Neutrophil (primary cell): ENCODE measurements at regions not wholly inside any gene's neighbourhood (a gene's known extent, or its start where the extent isn't known, plus 50 kb on each side); places are given as distances from the start of the nearest gene placed in this dataset.

Experiments used
- H3K27ac ChIP-seq: fragments of 200-600 bp; sonication (generic); 2 replicates; pipeline ENCODE4 v1.5.1; 2016; ENCODE audit warnings: mild to moderate bottlenecking, moderate library complexity
- H3K27me3 ChIP-seq: fragments of 200-600 bp; sonication (generic); 2 replicates; pipeline ENCODE4 v1.6.0; 2016; ENCODE audit warnings: mild to moderate bottlenecking
- H3K36me3 ChIP-seq: fragments of 200-600 bp; sonication (generic); 2 replicates; pipeline ENCODE4 v1.5.1; 2017
- H3K4me1 ChIP-seq, 2 experiments: fragments of 200-600 bp in 1 of 2; sonication (generic) in 1 of 2; 1 replicate in 1 of 2; 2 replicates in 1 of 2; pipeline versions ENCODE4 v1.5.1 to v1.6.1; 2013 to 2016; ENCODE audit warnings: low read depth in 1 of 2, low read length in 1 of 2, mild to moderate bottlenecking in 1 of 2, moderate library complexity in 1 of 2; ENCODE audit not compliant: control insufficient read depth in 1 of 2, insufficient read depth in 1 of 2
- H3K4me3 ChIP-seq, 2 experiments: fragments of 200-600 bp in 1 of 2; sonication (generic) in 1 of 2; 1 replicate in 1 of 2; 2 replicates in 1 of 2; pipeline ENCODE4 v1.5.1; 2013 to 2016; ENCODE audit warnings: low read depth in 1 of 2, low read length in 1 of 2, mild to moderate bottlenecking in 1 of 2, moderate library complexity in 1 of 2
- H3K9me3 ChIP-seq: fragments of 200-600 bp; sonication (generic); 2 replicates; pipeline ENCODE4 v1.5.1; 2016
- CTCF ChIP-seq: fragments of 200-600 bp; sonication (generic); IDR thresholded peaks from 2 replicates; pipeline ENCODE4 v1.5.1; 2016; ENCODE audit warnings: antibody characterized with exemption

- Histone ChIP-seq H3K36me3 (no peaks in the 10 kb centered on the region), H3K27me3 (no peaks in the 10 kb centered on the region), H3K4me3 (no peak overlapping the region), H3K27ac (no peak overlapping the region), H3K4me1 (no peaks in the 10 kb centered on the region), H3K9me3 (no peaks in the 10 kb centered on the region)
- TF ChIP-seq CTCF: no peak
Observed at GRCh38 chr12:29971446-29971845, 187.7 kb upstream of the TMTC1 start.

- TF ChIP-seq CTCF: no peak
- Histone ChIP-seq H3K4me3 (no peak overlapping the region), H3K4me1 (no peaks in the 10 kb centered on the region), H3K9me3 (no peaks in the 10 kb centered on the region), H3K27ac (no peak overlapping the region), H3K36me3 (no peaks in the 10 kb centered on the region), H3K27me3 (no peaks in the 10 kb centered on the region)
Observed at GRCh38 chr12:29970501-29970900, 186.8 kb upstream of the TMTC1 start.

- no peak overlapping the region for H3K4me3 ChIP-seq
- no peaks in the 10 kb centered on the region for H3K4me1 ChIP-seq
- no peaks in the 10 kb centered on the region for H3K27me3 ChIP-seq
- no peak for TF ChIP-seq CTCF
- no peaks in the 10 kb centered on the region for H3K9me3 ChIP-seq
- no peak overlapping the region for H3K27ac ChIP-seq
- H3K36me3 ChIP-seq: no peaks in the 10 kb centered on the region
Observed at GRCh38 chr12:29962276-29963035, 178.7 kb upstream of the TMTC1 start.

GRCh38 chr12:29961231-29961630 is 177.5 kb upstream of the TMTC1 start:
- no peaks in the 10 kb centered on the region for H3K36me3 ChIP-seq
- no peaks in the 10 kb centered on the region for H3K4me1 ChIP-seq
- H3K9me3 ChIP-seq: no peaks in the 10 kb centered on the region
- H3K4me3 ChIP-seq: no peak overlapping the region
- TF ChIP-seq CTCF: no peak
- H3K27ac ChIP-seq: no peak overlapping the region
- H3K27me3 ChIP-seq: no peaks in the 10 kb centered on the region

- no peaks in the 10 kb centered on the region for H3K4me1 ChIP-seq
- H3K27ac ChIP-seq: no peak overlapping the region
- H3K27me3 ChIP-seq: no peaks in the 10 kb centered on the region
- no peak for TF ChIP-seq CTCF
- H3K9me3 ChIP-seq: no peaks in the 10 kb centered on the region
- H3K36me3 ChIP-seq: no peaks in the 10 kb centered on the region
- H3K4me3 ChIP-seq: no peak overlapping the region
Observed at GRCh38 chr12:29960122-29960521, 176.4 kb upstream of the TMTC1 start.
